HG02798 (cell line): ENCODE measurements at regions not wholly inside any gene's neighbourhood (a gene's known extent, or its start where the extent isn't known, plus 50 kb on each side); places are given as distances from the start of the nearest gene placed in this dataset.
"Not testable (repeated sequence)": the region's sequence is repeated elsewhere in the genome, so short reads cannot be mapped to it uniquely, and the experiment has no call there.

Experiments used
- ATAC-seq: cut with Tn5 transposase; IDR thresholded peaks from one replicate; pipeline ENCODE4 v1.9.1; 2021; ENCODE audit warnings: mild to moderate bottlenecking; ENCODE audit not compliant: unreplicated experiment, poor library complexity

DNA sequence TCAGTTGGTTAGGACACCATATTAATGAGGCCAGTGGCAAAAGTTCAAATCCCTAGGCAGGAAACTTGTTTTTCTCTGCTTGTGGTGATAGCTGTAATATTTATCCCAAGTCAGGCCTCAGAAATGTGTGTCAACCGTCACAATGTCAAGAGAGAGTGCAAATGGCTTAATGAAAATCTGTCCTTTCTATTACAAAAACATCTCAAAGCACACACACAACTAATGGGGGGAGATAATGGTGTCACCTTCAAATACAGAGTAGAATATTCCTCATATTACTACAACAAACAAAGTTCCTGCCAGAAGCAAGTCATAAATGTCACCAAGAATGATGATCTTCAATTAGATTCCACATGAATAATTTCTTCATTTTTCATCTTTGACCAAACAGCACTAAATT is 127.2 kb upstream of the MARCHF11 start:
- no peak for ATAC-seq

DNA sequence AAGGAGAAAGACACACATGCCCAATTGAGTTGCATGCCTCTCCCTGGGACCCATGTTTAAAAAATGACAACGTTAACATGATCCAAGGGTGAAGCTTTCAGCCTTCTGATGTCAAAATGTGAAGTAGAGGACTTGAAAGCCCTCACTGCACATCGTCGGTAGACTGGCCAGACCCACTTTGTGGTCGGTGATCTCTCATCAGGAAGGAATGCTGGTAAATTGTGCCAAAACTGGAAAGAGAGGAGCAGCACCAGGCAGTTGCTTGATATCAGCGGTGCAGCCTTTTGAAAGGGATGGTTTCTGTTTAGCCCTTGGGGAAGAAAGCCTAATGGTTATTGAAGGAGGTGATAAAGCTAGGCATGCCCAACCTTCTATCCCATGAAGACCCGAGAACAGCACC is 125.3 kb upstream of the MARCHF11 start:
- ATAC-seq, result no peak

- ATAC-seq, result no peak
Observed at GRCh38 chr5:16296946-16297345, 117.4 kb upstream of the MARCHF11 start.

- ATAC-seq, result no peak
Observed at GRCh38 chr5:16291894-16292293, 112.3 kb upstream of the MARCHF11 start.

- ATAC-seq, result no peak
Observed at GRCh38 chr5:16291474-16291873, 111.9 kb upstream of the MARCHF11 start.

GRCh38 chr5:16283791-16284190 is 104.2 kb upstream of the MARCHF11 start:
- ATAC-seq, result no peak

DNA sequence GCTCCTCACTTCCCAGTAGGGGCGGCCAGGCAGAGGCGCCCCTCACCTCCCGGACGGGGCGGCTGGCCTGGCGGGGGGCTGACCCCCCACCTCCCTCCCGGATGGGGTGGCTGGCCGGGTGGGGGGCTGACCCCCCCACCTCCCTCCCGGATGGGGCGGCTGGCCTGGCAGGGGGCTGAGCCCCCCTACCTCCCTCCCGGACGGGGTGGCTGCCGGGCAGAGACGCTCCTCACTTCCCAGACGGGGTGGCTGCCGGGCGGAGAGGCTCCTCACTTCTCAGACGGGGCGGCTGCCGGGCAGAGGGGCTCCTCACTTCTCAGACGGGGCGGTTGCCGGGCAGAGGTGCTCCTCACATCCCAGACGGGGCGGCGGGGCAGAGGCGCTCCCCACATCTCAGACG is 97.3 kb upstream of the MARCHF11 start:
- ATAC-seq, result not testable (repeated sequence)

DNA sequence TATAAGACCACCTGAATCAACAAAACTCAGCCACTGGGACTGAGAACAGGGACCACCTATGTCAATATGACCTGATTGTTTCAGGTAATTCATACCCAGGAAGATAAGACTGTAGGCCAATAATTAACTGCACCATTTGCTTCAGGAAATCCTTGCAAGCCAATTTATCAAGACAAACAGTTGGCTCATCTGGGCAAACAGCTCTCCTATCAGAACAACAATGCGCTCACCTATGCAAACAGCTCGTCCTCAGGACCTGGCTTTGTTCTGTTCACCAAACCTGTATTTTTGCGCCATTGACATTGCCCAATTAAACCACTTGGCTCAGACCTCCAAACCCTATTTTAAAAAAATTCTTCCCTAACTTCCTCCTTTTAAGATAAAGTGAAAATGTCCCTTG is 92.3 kb upstream of the MARCHF11 start:
- ATAC-seq, result no peak

DNA sequence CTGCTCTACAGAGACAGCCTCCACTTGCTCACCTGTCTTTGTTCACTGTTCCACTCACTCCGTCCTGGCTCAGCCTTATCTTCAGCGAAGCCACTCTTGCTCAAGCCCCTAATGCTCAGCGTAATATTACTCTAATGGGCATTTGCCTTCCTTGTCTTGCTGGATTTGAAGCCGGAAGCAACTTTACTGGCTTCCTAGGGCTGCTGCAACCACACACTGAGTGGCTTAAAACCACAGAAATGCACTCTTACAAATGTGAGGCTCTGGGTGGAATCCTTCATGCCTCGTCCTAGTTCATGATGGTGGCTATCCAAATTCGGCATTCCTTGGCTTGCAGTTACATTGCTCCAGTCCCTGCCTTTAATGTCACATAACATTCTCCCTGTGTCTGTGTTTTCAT is 85.5 kb upstream of the MARCHF11 start:
- ATAC-seq, result no peak

GRCh38 chr5:16260000-16260399 is 80.4 kb upstream of the MARCHF11 start:
- no peak for ATAC-seq

DNA sequence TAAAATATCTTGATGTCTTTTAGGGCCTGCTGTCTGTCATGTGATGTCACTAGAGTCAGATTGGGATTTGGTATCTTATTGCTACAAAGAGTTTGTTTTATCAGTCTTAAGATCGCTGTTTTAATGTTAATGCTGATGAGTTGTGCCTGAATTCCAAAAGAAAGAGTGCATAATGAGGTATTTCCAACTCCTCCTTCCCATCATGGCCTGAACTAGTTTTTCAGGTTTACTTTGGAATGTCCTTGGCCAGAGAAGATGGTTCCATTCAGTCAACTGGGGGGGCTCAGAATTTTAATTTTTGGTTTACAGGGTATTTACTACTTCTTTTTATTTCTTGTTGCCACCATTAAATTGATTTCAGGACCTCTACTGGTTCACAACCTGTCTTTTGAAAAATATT is 74.3 kb upstream of the MARCHF11 start:
- ATAC-seq, result no peak

- no peak for ATAC-seq
Observed at GRCh38 chr5:16245956-16246355, 66.4 kb upstream of the MARCHF11 start.

DNA sequence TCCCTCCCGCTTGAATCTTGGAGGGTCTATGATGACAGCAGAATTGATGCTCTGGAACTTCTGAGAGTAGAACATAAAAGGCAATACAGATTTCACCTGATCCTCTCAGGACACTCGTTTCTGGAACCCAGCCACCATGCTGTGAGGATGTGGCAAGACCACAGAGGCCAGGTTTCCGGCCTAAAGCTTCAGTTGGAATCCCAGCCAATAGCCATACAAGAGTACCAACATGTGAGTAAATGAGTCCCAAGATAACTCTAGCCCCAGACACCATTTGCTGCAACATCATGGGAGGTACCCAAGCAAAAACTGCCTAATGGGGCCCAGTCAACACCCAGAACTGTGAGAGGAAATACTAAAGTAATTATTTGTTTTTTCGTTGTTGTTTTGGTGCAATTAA is 65.7 kb upstream of the MARCHF11 start:
- no peak for ATAC-seq

DNA sequence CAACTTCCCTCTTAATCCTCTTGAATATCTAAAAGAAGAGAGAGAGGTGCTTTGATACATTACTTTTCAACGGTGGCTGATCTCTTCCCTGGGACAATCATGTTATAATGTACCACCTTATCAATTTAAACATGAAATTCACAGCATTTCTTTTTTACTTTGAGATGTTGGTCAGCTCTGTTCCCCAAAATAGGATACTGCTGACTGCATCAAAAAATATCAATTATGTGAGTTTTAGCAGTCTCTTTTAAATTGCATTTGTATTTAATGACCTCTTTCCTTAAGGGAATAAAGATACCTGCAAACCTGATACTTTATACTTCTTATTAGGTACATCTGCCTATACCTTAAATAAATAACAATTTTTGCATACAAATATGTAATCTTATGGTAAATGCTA is 58.4 kb upstream of the MARCHF11 start:
- ATAC-seq, result no peak

DNA sequence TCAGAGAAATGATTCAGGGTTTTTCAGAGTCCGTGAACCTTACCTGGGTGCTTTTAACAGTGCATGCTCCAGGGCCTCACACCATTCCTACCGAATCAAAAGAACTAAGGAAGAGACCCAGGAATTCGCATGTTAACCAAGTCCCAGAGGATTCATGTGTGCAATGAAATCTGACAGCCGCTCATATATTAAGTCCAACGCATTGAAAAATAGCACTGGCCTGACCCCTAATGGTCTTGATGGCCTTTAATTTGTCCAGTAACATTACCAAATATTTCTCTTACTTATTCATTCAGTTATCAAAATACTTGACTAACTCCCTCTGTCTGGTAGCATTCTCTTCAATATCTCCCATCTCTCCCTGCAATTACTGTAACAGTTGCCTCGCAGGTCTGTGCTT is 55.0 kb upstream of the MARCHF11 start:
- ATAC-seq, result no peak

DNA sequence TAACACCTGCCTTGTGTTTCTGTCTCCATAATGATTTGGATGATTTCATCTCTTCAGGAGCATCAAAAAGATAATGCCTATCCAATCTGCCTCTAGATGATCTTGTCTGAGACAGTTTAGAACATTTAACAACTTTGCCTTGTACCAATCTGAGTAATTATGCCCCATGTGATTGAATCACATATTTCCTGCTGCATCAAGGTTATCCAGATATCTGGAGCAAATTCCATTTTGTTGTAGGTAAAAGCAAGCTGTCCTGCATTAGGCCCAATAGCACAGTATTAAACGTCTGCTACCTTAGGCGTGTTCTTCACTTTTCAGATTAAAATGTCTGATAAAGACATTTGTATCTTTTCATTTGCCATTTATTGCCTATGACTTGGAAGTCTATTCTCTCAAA is 54.1 kb upstream of the MARCHF11 start:
- ATAC-seq, result no peak

DNA sequence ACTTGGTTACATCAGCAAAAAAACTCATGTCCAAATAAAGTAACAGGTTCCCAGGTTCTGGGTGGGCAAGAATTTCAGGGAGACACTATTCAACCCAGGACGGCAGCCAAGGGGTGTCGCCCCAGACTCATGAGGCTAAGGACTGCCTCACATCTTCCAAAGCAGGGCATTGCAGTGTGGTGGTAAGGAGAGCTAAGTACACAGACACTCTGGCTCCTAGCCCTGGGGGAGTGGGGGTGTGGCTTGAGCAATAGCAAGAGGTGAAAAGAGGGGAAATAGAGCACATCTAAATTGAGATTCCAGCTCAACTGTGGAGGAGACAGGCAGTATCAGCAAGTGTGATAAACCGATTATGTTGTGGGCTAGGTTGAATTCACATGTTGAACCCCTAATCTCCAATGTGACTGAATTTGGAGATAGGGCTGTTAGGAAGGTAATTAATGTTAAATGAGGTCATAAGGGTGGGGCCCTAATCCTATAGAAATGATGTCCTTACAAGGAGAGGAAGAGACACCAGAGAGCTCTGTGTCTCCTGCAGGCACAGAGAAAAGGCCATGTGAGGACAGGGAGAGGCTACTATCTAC is 49.9 kb upstream of the MARCHF11 start:
- ATAC-seq, result no peak
